GM12873 (cell line): ENCODE measurements at regions not wholly inside any gene's neighbourhood (a gene's known extent, or its start where the extent isn't known, plus 50 kb on each side); places are given as distances from the start of the nearest gene placed in this dataset.

Source experiments
- TF ChIP-seq, protein P1 (sequence below): IDR thresholded peaks from 2 replicates; pipeline ENCODE4 v1.5.1; 2012; ENCODE audit warnings: low read depth, mild to moderate bottlenecking, moderate library complexity, low read length, control low read depth; ENCODE audit not compliant: insufficient read depth; ENCODE audit errors: missing control alignments

DNA sequence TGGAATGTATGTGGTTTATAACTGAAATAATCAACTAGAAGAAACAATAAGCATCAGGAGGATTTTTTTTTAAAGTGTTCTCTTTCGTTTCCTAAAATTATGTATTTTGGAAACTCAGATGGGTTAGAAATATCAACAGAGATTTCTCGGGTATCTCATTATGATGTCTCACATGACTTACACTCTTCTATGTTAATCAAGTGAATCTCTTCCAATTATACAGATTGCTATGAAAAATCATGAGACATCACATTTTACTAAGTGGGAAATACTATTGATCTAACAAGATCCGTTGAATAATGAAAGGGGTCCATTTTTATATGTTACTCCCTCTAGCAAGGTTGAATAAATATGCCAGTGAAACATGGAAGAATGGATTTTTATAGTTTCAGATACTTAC, 54.7 kb upstream of the NRIP1 start:
- TF ChIP-seq, protein P1, sequence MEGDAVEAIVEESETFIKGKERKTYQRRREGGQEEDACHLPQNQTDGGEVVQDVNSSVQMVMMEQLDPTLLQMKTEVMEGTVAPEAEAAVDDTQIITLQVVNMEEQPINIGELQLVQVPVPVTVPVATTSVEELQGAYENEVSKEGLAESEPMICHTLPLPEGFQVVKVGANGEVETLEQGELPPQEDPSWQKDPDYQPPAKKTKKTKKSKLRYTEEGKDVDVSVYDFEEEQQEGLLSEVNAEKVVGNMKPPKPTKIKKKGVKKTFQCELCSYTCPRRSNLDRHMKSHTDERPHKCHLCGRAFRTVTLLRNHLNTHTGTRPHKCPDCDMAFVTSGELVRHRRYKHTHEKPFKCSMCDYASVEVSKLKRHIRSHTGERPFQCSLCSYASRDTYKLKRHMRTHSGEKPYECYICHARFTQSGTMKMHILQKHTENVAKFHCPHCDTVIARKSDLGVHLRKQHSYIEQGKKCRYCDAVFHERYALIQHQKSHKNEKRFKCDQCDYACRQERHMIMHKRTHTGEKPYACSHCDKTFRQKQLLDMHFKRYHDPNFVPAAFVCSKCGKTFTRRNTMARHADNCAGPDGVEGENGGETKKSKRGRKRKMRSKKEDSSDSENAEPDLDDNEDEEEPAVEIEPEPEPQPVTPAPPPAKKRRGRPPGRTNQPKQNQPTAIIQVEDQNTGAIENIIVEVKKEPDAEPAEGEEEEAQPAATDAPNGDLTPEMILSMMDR, result no peak

DNA sequence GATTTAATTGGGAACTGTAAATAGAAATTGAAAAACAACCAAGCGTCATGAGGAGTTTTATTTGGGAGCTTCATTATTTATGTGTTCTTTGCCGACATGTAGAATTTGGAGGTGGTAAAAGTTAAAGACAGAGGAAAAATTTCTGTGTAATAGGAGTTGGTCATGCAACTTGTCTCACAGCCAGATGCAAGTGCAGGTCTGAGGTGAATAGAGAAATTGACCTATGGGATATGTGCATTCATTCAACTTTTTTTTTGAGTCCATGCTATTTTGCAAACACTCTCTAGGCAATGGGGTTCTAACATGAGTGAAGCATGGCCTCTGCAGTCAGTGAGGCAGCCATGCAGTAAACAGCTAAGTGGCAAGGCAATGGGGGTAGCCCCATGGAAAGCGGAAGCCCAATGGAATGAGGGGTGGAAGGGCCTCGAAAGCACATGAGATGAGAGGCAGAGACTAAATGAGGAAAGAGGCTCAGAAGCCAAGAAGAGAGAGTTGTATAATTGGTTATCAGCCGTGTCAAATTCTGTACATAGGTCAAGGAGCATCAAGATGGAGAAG, 56.4 kb upstream of the NRIP1 start:
- TF ChIP-seq, protein P1, result no peak

GRCh38 chr21:15121655-15122120, 56.9 kb upstream of the NRIP1 start:
- TF ChIP-seq, protein P1, result no peak

- TF ChIP-seq, protein P1, result no peak
Observed at GRCh38 chr21:15122241-15122640, 57.4 kb upstream of the NRIP1 start.

DNA sequence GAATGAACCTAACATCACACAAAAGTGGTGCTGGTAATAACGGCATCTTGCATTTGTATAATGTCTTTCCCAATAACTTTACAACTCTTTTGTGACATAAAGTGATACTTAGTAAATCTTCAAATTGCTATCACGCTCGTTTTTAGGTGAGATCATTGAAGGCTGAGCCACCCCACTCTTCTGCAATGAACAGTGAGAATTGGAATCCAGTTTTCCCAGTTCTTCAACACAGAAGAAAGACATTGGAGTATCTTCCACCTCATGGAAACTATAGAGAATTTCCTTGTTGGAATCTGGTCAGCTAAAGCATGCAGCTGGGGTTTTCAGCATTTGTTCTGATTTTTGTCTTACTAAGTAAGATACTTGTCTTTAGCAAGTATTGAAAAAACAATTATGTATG, 59.9 kb upstream of the NRIP1 start:
- TF ChIP-seq, protein P1, result no peak

GRCh38 chr21:15126948-15127347, 62.1 kb upstream of the NRIP1 start:
- TF ChIP-seq, protein P1, result no peak

DNA sequence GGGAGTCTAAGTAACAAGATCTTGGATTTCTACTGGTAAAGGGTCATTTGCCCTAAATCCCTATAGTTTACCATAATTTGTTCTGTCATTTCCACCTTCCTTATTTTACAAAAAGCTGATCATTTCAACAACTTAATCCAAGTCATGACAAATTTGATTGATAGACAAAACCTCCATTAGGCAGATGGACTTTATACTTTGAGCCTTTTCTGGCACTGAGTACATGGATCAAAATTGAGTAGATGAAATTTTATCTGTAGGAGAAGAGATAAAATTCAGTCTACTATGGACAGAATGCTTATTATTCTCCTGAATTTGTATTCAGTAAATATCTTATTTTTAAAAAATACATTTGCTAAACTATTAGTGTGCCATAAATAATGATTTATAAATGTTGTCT, 62.6 kb upstream of the NRIP1 start:
- TF ChIP-seq, protein P1, result no peak
